Epidermal melanocyte (primary cell): ENCODE measurements at regions not wholly inside any gene's neighbourhood (a gene's known extent, or its start where the extent isn't known, plus 50 kb on each side); places are given as distances from the start of the nearest gene placed in this dataset.

Experiments used
- DNase-seq: peaks from one replicate; pipeline ENCODE4 v3.0.0; 2011; ENCODE audit warnings: low spot score; ENCODE audit not compliant: insufficient read length

- DNase-seq, result no peak
Observed at GRCh38 chr5:2270467-2270866, 387.7 kb upstream of the IRX4 start.

- DNase-seq, result no peak
Observed at GRCh38 chr5:2269656-2270055, 386.9 kb upstream of the IRX4 start.

GRCh38 chr5:2267991-2268390, 385.3 kb upstream of the IRX4 start:
- DNase-seq, result no peak

GRCh38 chr5:2266641-2267240, 384.0 kb upstream of the IRX4 start:
- DNase-seq, result no peak

- no peak for DNase-seq
Observed at GRCh38 chr5:2265341-2265740, 382.6 kb upstream of the IRX4 start.

GRCh38 chr5:2263763-2264162, 381.0 kb upstream of the IRX4 start:
- DNase-seq, result no peak

- no peak for DNase-seq
Observed at GRCh38 chr5:2262620-2263019, 379.9 kb upstream of the IRX4 start.

GRCh38 chr5:2261004-2261703, 378.4 kb upstream of the IRX4 start:
- DNase-seq, result no peak

GRCh38 chr5:2260211-2261003, 377.7 kb upstream of the IRX4 start:
- DNase-seq, result no peak

GRCh38 chr5:2259494-2260107, 376.9 kb upstream of the IRX4 start:
- no peak for DNase-seq

- DNase-seq, result no peak
Observed at GRCh38 chr5:2258861-2259260, 376.1 kb upstream of the IRX4 start.

GRCh38 chr5:2257326-2258244, 374.9 kb upstream of the IRX4 start:
- DNase-seq, result no peak

GRCh38 chr5:2256691-2257280, 374.1 kb upstream of the IRX4 start:
- no peak for DNase-seq

- no peak for DNase-seq
Observed at GRCh38 chr5:2255915-2256690, 373.4 kb upstream of the IRX4 start.

GRCh38 chr5:2254880-2255750, 372.4 kb upstream of the IRX4 start:
- DNase-seq, result no peak

- no peak for DNase-seq
Observed at GRCh38 chr5:2254406-2254805, 371.7 kb upstream of the IRX4 start.

GRCh38 chr5:2253040-2253975, 370.6 kb upstream of the IRX4 start:
- DNase-seq, result no peak

GRCh38 chr5:2251751-2252150, 369.0 kb upstream of the IRX4 start:
- DNase-seq, result no peak
